Gastroesophageal sphincter (tissue), 4 donors: ENCODE measurements at regions not wholly inside any gene's neighbourhood (a gene's known extent, or its start where the extent isn't known, plus 50 kb on each side); places are given as distances from the start of the nearest gene placed in this dataset.

ENCODE experiments used
- ATAC-seq: fragments of 150-250 bp; one replicate; pipeline ENCODE4 v1.9.1; 2016; ENCODE audit warnings: mild to moderate bottlenecking, moderate library complexity
- H3K27ac ChIP-seq, 4 donors: fragments of 200-600 bp; sonication (generic) in 3 of 4; 1 replicate in 3 of 4; 2 replicates in 1 of 4; pipeline ENCODE4 v1.5.1; 2016 to 2019
- H3K27me3 ChIP-seq: fragments of 200-600 bp; sonication (generic); one replicate; pipeline ENCODE4 v1.5.1; 2019
- H3K36me3 ChIP-seq, 2 donors: fragments of 200-600 bp; sonication (generic); one replicate each; pipeline ENCODE4 v1.5.1; 2019; ENCODE audit warnings: control low read depth in 1 of 2
- H3K4me1 ChIP-seq, 3 donors: fragments of 200-600 bp; sonication (generic); 1 replicate in 2 of 3; 2 replicates in 1 of 3; pipeline ENCODE4 v1.5.1; 2016 to 2019; ENCODE audit warnings: control low read depth in 2 of 3
- H3K4me3 ChIP-seq, 2 donors: fragments of 200-600 bp; sonication (generic); one replicate each; pipeline ENCODE4 v1.5.1; 2019; ENCODE audit warnings: mild to moderate bottlenecking in 1 of 2, moderate library complexity in 1 of 2
- H3K9me3 ChIP-seq, 3 donors: fragments of 200-600 bp; sonication (generic); one replicate each; pipeline ENCODE4 v1.5.1; 2017 to 2019; ENCODE audit warnings: control low read depth in 2 of 3
- CTCF ChIP-seq, 4 experiments: fragments of 200-600 bp in 2 of 4; fragments of 450-650 bp in 2 of 4; sonication (generic) in 1 of 4; IDR thresholded peaks; one replicate each; pipeline ENCODE4 v1.5.1; 2017 to 2019; ENCODE audit warnings: antibody characterized with exemption in 4 of 4, mild to moderate bottlenecking in 2 of 4, moderate library complexity in 2 of 4
- EP300 ChIP-seq: sonication (generic); formaldehyde crosslinking; IDR thresholded peaks from one replicate; pipeline ENCODE4 v1.6.1; 2017; ENCODE audit warnings: antibody characterized with exemption, mild to moderate bottlenecking
- POLR2A ChIP-seq, 2 donors: fragments of 450-650 bp; IDR thresholded peaks; one replicate each; pipeline ENCODE4 v1.6.1; 2017; ENCODE audit warnings: antibody characterized with exemption in 2 of 2, mild to moderate bottlenecking in 2 of 2, moderate library complexity in 1 of 2
- POLR2AphosphoS5 ChIP-seq: sonication (generic); formaldehyde crosslinking; IDR thresholded peaks from one replicate; pipeline ENCODE4 v1.6.1; 2017; ENCODE audit warnings: antibody characterized with exemption
- WGBS, 2 donors: methylation state at CpG; one replicate each; pipeline ENCODE4 v1.1.5; 2018; ENCODE audit warnings: low coverage in 1 of 2; 5-methylcytosine and 5-hydroxymethylcytosine counted together

GRCh38 chr6:134594881-134595280 is 277.0 kb upstream of the SGK1 start:
- WGBS, 2 donors, result 100% methylated on average over 1 of the region's 1 CpG; no CpG with 5 or more reads in 1 of the 2 donors
- no peak for TF ChIP-seq EP300
- no peak for TF ChIP-seq POLR2AphosphoS5
- TF ChIP-seq CTCF (IDR thresholded peaks at IDR 0.05), result no peak
- TF ChIP-seq POLR2A (IDR thresholded peaks at IDR 0.05), result no peak

GRCh38 chr6:134593887-134594286 is 276.0 kb upstream of the SGK1 start:
- Histone ChIP-seq H3K27ac (no peak overlapping the region), H3K9me3 (no peaks in the 10 kb centered on the region), H3K4me1 (no peaks in the 10 kb centered on the region), H3K36me3 (no peaks in the 10 kb centered on the region), H3K27me3 (no peaks in the 10 kb centered on the region), H3K4me3 (no peak overlapping the region)
- ATAC-seq, result no peak
- WGBS, 2 donors, result 78 to 84% methylated on average over 6 to 7 of the region's 7 CpGs
- TF ChIP-seq EP300, result no peak
- TF ChIP-seq POLR2AphosphoS5, result no peak
- TF ChIP-seq POLR2A (IDR thresholded peaks at IDR 0.05), result no peak
- no peak for TF ChIP-seq CTCF (IDR thresholded peaks at IDR 0.05)

More at GRCh38 chr6:134594881-134595280, 277.0 kb upstream of the SGK1 start:
- no peak for ATAC-seq
- no peaks in the 10 kb centered on the region for H3K36me3 ChIP-seq
- H3K9me3 ChIP-seq, result no peaks in the 10 kb centered on the region
- no peak overlapping the region for H3K4me3 ChIP-seq
- no peak overlapping the region for H3K27ac ChIP-seq
- H3K4me1 ChIP-seq, result no peaks in the 10 kb centered on the region
- no peaks in the 10 kb centered on the region for H3K27me3 ChIP-seq

- no peak for ATAC-seq
- no peaks in the 10 kb centered on the region for H3K9me3 ChIP-seq
- TF ChIP-seq POLR2A (IDR thresholded peaks at IDR 0.05) (no peak), EP300 (no peak), CTCF (IDR thresholded peaks at IDR 0.05) (no peak), POLR2AphosphoS5 (no peak)
- H3K27me3 ChIP-seq, result no peaks in the 10 kb centered on the region
- H3K36me3 ChIP-seq, result no peaks in the 10 kb centered on the region
- 68 to 73% methylated on average over 3 of the region's 3 CpGs for WGBS, 2 donors
- H3K4me3 ChIP-seq, result no peak overlapping the region
- no peak overlapping the region for H3K27ac ChIP-seq
- H3K4me1 ChIP-seq, result no peaks in the 10 kb centered on the region
These were observed 275.5 kb upstream of the SGK1 start for GRCh38 chr6:134593442-134593841.

- 67% methylated on average over 1 of the region's 1 CpG; no CpG with 5 or more reads in 1 of the 2 donors for WGBS, 2 donors
- Histone ChIP-seq H3K4me1 (no peaks in the 10 kb centered on the region), H3K27ac (no peak overlapping the region), H3K36me3 (no peaks in the 10 kb centered on the region), H3K27me3 (no peaks in the 10 kb centered on the region), H3K9me3 (no peaks in the 10 kb centered on the region), H3K4me3 (no peak overlapping the region)
- TF ChIP-seq CTCF (IDR thresholded peaks at IDR 0.05), result no peak
- no peak for TF ChIP-seq EP300
- TF ChIP-seq POLR2AphosphoS5, result no peak
- TF ChIP-seq POLR2A (IDR thresholded peaks at IDR 0.05), result no peak
- no peak for ATAC-seq
These were observed 275.1 kb upstream of the SGK1 start for GRCh38 chr6:134593024-134593423.

GRCh38 chr6:134590449-134590848 is 272.5 kb upstream of the SGK1 start:
- Histone ChIP-seq H3K9me3 (no peaks in the 10 kb centered on the region), H3K27me3 (no peaks in the 10 kb centered on the region), H3K27ac (no peak overlapping the region), H3K4me1 (no peaks in the 10 kb centered on the region), H3K4me3 (no peak overlapping the region), H3K36me3 (no peaks in the 10 kb centered on the region)
- WGBS, 2 donors, result 92 to 95% methylated on average over 4 to 5 of the region's 7 CpGs
- ATAC-seq, result no peak
- TF ChIP-seq EP300 (no peak), POLR2A (IDR thresholded peaks at IDR 0.05) (no peak)
